GM12891 (cell line): ENCODE measurements at regions not wholly inside any gene's neighbourhood (a gene's known extent, or its start where the extent isn't known, plus 50 kb on each side); places are given as distances from the start of the nearest gene placed in this dataset.

ENCODE experiments used
- DNase-seq: peaks from one replicate; pipeline ENCODE4 v3.0.0; 2011; ENCODE audit warnings: low spot score; ENCODE audit not compliant: insufficient read length
- FAIRE-seq: peaks from 2 replicates; lab custom pipeline; 2011; peaks lifted over from hg19 to GRCh38; lab: Jason Lieb, UNC
- PAX5 ChIP-seq: IDR thresholded peaks from 2 replicates; pipeline ENCODE4 v1.6.1; 2011; ENCODE audit warnings: low read length, moderate library complexity, mild to moderate bottlenecking; ENCODE audit not compliant: insufficient read depth, severe bottlenecking
- POLR2A ChIP-seq: IDR thresholded peaks from 2 replicates; pipeline ENCODE4 v1.6.1; 2011; ENCODE audit warnings: low read depth, low read length, control low read depth
- POLR2AphosphoS5 ChIP-seq: IDR thresholded peaks from 2 replicates; pipeline ENCODE4 v1.6.1; 2011; ENCODE audit warnings: low read depth, low read length, control low read depth
- POU2F2 ChIP-seq: IDR thresholded peaks from 2 replicates; pipeline ENCODE4 v1.6.1; 2011; ENCODE audit warnings: low read depth, mild to moderate bottlenecking, control low read depth, low read length, moderate library complexity
- SPI1 ChIP-seq: IDR thresholded peaks from 2 replicates; pipeline ENCODE4 v1.6.1; 2011; ENCODE audit warnings: low read depth, low read length, control low read depth
- TAF1 ChIP-seq: IDR thresholded peaks from 2 replicates; pipeline ENCODE4 v1.6.1; 2011; ENCODE audit warnings: low read depth, low read length, control low read depth

DNA sequence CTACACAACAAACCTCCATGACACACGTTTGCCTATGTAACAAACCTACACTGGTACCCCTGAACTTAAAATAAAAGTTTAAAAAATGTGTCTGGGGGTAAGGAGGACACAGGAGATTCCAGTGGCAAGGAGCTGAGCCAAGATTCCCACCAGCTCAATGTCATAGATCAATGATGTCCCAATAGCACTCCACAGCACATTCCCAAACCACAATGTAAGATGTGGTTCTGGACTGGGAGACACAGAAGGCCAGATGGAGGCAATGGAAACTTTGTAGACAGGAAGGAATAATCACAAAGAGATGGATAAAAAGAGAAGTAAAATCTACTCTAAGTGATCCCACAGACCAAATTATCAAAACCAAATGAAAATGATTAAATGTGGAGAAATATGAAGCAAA is 312.4 kb upstream of the SOX11 start:
- DNase-seq (no peak), FAIRE-seq (no peak)
- TF ChIP-seq PAX5 (no peak), POLR2AphosphoS5 (no peak), POU2F2 (no peak), POLR2A (no peak), SPI1 (no peak), TAF1 (no peak)

DNA sequence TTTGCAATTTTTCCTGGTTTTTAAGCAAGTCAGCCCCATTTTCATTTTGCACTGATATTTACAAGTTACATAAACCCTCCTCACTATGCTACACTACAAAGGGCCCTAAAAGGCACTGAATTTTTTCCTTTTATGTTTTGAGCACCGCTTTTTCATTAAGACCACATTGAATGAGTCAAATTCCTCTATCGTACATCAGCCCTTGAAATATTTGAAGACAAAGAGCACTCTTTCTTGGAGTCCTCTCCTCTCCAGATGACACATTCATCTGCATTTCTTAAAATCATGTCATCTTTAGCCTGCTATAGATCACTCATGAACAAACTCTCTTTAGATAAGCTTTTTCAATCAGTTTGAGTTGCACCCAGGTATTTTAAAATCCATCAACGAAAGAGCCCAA is 306.6 kb upstream of the SOX11 start:
- FAIRE-seq (no peak), DNase-seq (no peak)
- TF ChIP-seq POLR2AphosphoS5 (no peak), SPI1 (no peak), TAF1 (no peak), POU2F2 (no peak), POLR2A (no peak), PAX5 (no peak)

DNA sequence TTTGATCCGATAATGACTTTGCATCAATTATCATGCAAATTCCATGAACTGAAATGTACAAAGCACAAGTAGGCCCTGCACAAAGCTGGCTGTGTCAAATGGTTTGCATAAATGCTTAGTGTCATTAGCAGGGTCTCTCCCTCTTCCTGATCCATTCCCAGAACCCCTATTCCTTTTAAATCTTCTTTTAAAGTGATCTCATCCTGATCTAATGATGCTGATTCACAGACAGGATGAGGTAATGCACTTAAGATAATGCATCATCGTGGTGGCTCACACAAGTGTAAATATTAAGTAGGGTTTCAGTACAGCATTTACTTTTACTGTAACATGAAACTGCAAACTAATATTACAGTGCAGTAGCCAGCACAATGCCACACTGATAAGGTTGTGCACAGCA is 304.8 kb upstream of the SOX11 start:
- no peak for DNase-seq
- FAIRE-seq: no peak
- TF ChIP-seq POLR2A: no peak

DNA sequence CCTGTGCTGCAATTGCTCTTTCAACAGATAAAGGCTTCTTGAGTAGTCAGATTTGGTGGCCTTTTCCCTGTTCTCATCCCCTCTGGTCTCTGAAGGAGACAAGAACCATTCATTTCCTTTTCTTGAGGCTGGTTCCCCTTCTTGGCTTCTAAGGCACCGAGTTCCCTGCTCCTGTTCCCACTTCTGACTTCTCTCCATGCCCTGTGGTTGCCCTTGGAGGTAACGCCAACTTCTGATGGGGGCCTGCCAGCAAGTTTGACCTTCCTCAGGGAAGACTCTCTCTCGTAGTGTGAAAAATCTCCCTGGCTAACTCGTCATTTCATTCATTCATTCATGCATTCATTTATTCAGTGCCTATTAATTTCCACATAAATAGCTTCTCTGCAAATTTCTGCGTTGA is 302.4 kb upstream of the SOX11 start:
- TF ChIP-seq TAF1: no peak
- TF ChIP-seq SPI1: no peak
- TF ChIP-seq PAX5: no peak
- TF ChIP-seq POLR2AphosphoS5: no peak
- TF ChIP-seq POU2F2: no peak
- no peak for TF ChIP-seq POLR2A
- DNase-seq: no peak
- no peak for FAIRE-seq

- DNase-seq (no peak), FAIRE-seq (no peak)
- TF ChIP-seq POLR2A: no peak
- TF ChIP-seq POLR2AphosphoS5: no peak
- no peak for TF ChIP-seq TAF1
- TF ChIP-seq SPI1: no peak
- no peak for TF ChIP-seq PAX5
- no peak for TF ChIP-seq POU2F2
Measured at GRCh38 chr2:5391362-5391761, 300.8 kb upstream of the SOX11 start.

- FAIRE-seq (no peak), DNase-seq (no peak)
- no peak for TF ChIP-seq POLR2A
- TF ChIP-seq POLR2AphosphoS5: no peak
- no peak for TF ChIP-seq PAX5
- no peak for TF ChIP-seq SPI1
- no peak for TF ChIP-seq TAF1
- TF ChIP-seq POU2F2: no peak
Measured at GRCh38 chr2:5392658-5393057, 299.5 kb upstream of the SOX11 start.

- DNase-seq (no peak), FAIRE-seq (no peak)
- TF ChIP-seq SPI1 (no peak), PAX5 (no peak), POU2F2 (no peak), TAF1 (no peak), POLR2A (no peak), POLR2AphosphoS5 (no peak)
Measured at GRCh38 chr2:5393474-5393873, 298.7 kb upstream of the SOX11 start.

DNA sequence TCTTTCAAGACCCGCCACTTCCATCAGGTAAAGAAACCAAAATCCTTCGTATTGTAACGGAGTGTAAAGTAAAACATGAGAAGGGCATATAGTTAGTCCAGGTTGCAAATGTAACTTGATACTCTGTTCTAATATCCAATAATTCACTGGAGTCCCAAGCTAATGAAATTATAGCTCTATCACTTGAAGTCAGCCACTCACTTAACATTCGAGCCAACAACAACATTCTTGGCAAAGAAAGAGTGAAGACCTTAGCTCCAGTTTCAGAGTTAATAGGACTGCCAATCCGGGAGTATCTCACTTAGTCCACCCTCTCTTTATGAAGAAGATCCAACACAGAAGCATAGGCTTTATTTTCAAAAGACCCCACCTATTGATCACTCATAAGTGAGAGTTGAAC is 298.0 kb upstream of the SOX11 start:
- DNase-seq: no peak
- no peak for FAIRE-seq
- TF ChIP-seq POLR2A: no peak
- TF ChIP-seq POU2F2: no peak
- TF ChIP-seq PAX5: no peak
- no peak for TF ChIP-seq SPI1

DNA sequence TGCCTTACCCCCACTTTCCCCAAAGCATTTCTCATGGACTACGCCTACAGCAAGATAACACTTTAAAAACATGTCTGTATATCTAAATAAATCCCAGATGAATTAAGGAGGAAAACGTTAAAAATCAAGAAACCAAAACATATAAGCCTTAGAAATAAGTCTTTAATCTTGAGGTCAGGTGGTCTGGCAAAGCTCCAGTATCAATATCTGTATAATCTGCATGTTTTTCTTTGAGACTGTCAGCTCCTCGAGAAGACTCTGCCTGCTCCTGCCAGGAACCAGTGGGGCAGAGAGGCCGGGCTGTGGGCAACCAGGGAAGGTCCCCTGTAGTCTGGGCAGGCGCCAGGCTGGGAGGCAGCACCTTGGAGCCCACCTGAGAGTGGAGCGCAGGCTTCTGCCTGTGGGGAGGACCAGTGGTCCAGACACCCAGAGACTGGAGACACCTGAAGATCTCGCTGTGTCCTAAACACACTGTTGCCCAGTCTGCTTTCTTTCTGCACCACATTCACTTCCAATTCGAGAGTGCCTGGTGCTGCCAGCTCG is 291.0 kb upstream of the SOX11 start:
- DNase-seq (no peak), FAIRE-seq (no peak)
- TF ChIP-seq POLR2A (no peak), PAX5 (no peak), TAF1 (no peak), POU2F2 (no peak), POLR2AphosphoS5 (no peak), SPI1 (no peak)

- no peak for FAIRE-seq
Measured at GRCh38 chr2:5403392-5403791, 288.8 kb upstream of the SOX11 start.

GRCh38 chr2:5409898-5410381 is 282.2 kb upstream of the SOX11 start:
- TF ChIP-seq PAX5 (no peak), TAF1 (no peak), POLR2A (no peak), POLR2AphosphoS5 (no peak), POU2F2 (no peak), SPI1 (no peak)
- no peak for DNase-seq
- no peak for FAIRE-seq

More at GRCh38 chr2:5403392-5403791, 288.8 kb upstream of the SOX11 start:
- TF ChIP-seq PAX5 (no peak), POLR2A (no peak), SPI1 (no peak), POU2F2 (no peak), POLR2AphosphoS5 (no peak), TAF1 (no peak)
- DNase-seq: no peak
